ENCODE measurements at regions not wholly inside any gene's neighbourhood (a gene's known extent, or its start where the extent isn't known, plus 50 kb on each side); places are given as distances from the start of the nearest gene placed in this dataset.

GRCh38 chr5:4229414-4230292 is 634.0 kb downstream of the IRX1 start:
- no peak overlapping the region for H4K5ac ChIP-seq (ENCODE audit: insufficient read length, low read depth, low read length)
- no peak overlapping the region for H3K4ac ChIP-seq (ENCODE audit: low read depth, low read length)
- no peak overlapping the region for H4K91ac ChIP-seq (ENCODE audit: insufficient read length, low read depth, low read length)
- DNase-seq = no peak
- peaks cover 1 to 11% (median 7%) of the 10 kb centered on the region in 3 experiments; a peak in 6 of 7 replicates for H3K36me3 Mint-ChIP-seq (ENCODE audit: insufficient read depth in 1 of 3, low read depth in 3 of 3)
- H4K8ac ChIP-seq (replicated peaks; ENCODE audit: insufficient read length, low read depth, low read length) = no peak overlapping the region
- H3K9me3 ChIP-seq (ENCODE audit: control insufficient read depth, low read depth, low read length) = no peaks in the 10 kb centered on the region
- no peak overlapping the region for H3K27ac ChIP-seq (ENCODE audit: insufficient read length, low read depth, low read length)
- no peak overlapping the region for H2AK5ac ChIP-seq (ENCODE audit: insufficient read length, low read length)
- no peaks in the 10 kb centered on the region for H4K20me1 ChIP-seq (ENCODE audit: control insufficient read depth, insufficient read depth, insufficient read length)
- no peak overlapping the region for H3K56ac ChIP-seq (ENCODE audit: insufficient read length, low read depth, low read length)
- no peak overlapping the region for H3K14ac ChIP-seq (ENCODE audit: insufficient read depth, low read length)
- no peak overlapping the region for H3K9ac ChIP-seq (ENCODE audit: extremely low read depth, insufficient read length, low read length)
- no peak overlapping the region for H2BK5ac ChIP-seq (ENCODE audit: insufficient read length, low read length)
- H3K4me2 ChIP-seq (ENCODE audit: insufficient read depth, insufficient read length, low read length) = no peak overlapping the region
- no peaks in the 10 kb centered on the region for H3K23me2 ChIP-seq (ENCODE audit: insufficient read length, low read depth, low read length, poor library complexity, severe bottlenecking)
- H2BK12ac ChIP-seq (ENCODE audit: insufficient read length, low read depth, low read length) = no peak overlapping the region
- TF ChIP-seq, protein P1, sequence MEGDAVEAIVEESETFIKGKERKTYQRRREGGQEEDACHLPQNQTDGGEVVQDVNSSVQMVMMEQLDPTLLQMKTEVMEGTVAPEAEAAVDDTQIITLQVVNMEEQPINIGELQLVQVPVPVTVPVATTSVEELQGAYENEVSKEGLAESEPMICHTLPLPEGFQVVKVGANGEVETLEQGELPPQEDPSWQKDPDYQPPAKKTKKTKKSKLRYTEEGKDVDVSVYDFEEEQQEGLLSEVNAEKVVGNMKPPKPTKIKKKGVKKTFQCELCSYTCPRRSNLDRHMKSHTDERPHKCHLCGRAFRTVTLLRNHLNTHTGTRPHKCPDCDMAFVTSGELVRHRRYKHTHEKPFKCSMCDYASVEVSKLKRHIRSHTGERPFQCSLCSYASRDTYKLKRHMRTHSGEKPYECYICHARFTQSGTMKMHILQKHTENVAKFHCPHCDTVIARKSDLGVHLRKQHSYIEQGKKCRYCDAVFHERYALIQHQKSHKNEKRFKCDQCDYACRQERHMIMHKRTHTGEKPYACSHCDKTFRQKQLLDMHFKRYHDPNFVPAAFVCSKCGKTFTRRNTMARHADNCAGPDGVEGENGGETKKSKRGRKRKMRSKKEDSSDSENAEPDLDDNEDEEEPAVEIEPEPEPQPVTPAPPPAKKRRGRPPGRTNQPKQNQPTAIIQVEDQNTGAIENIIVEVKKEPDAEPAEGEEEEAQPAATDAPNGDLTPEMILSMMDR (conservative IDR thresholded peaks at IDR 0.05) = no peak
- H3K4me1 ChIP-seq (ENCODE audit: insufficient read depth, low read length) = no peaks in the 10 kb centered on the region; the same call in 1 of the 2 replicates
- no peak overlapping the region for H3K4me3 Mint-ChIP-seq
- H3T11ph ChIP-seq (ENCODE audit: low read length) = no peak overlapping the region
- no peak overlapping the region for H2BK120ac ChIP-seq (ENCODE audit: low read depth, low read length, poor library complexity, severe bottlenecking)
- WGBS (ENCODE audit: extremely low coverage, insufficient read length, low lambda C conversion rate) = no CpG with 5 or more reads among the region's 17 CpGs
- no peak overlapping the region for H3K23ac ChIP-seq (ENCODE audit: insufficient read length, low read depth, low read length)
- no peak overlapping the region for H2BK15ac ChIP-seq (ENCODE audit: low read depth, low read length)
- no peak overlapping the region for H2BK20ac ChIP-seq (ENCODE audit: low read depth, low read length, poor library complexity, severe bottlenecking)
- H3K79me1 ChIP-seq (ENCODE audit: insufficient read depth, low read depth, low read length, poor library complexity, severe bottlenecking) = no peaks in the 10 kb centered on the region
- H2AFZ ChIP-seq (ENCODE audit: low read length) = no peak overlapping the region
- H3K4me1 Mint-ChIP-seq = peaks cover 19 to 20% of the 10 kb centered on the region in 2 experiments
- H3K27me3 Mint-ChIP-seq (ENCODE audit: low read depth) = peaks cover 27% of the 10 kb centered on the region
- H3K18ac ChIP-seq (ENCODE audit: insufficient read length, low read depth, low read length) = no peak overlapping the region
- H3K79me2 ChIP-seq (ENCODE audit: insufficient read depth, low read length) = no peaks in the 10 kb centered on the region
- peaks cover 9 to 10% of the 10 kb centered on the region in 2 experiments for H3K9me3 Mint-ChIP-seq
- H3K27ac Mint-ChIP-seq = no peak overlapping the region; a peak in 1 of 7 replicates
- H3K27me3 ChIP-seq (ENCODE audit: insufficient read depth, low read length) = no peaks in the 10 kb centered on the region

Data from H9 (cell line).